Kidney glomerular epithelial cell (primary cell): ENCODE measurements at regions not wholly inside any gene's neighbourhood (a gene's known extent, or its start where the extent isn't known, plus 50 kb on each side); places are given as distances from the start of the nearest gene placed in this dataset.

Experiments used
- DNase-seq: peaks from one replicate; lab custom pipeline; 2025; lab: John Stamatoyannopoulos, UW

GRCh38 chr4:147355847-147356246 is 125.0 kb upstream of the EDNRA start:
- peak; percentile 53 for DNase-seq

- no peak for DNase-seq
Observed at GRCh38 chr4:147360301-147360700, 120.6 kb upstream of the EDNRA start.

- peak; percentile 82 for DNase-seq
Observed at GRCh38 chr4:147361726-147362125, 119.2 kb upstream of the EDNRA start.

- DNase-seq = no peak
Observed at GRCh38 chr4:147362938-147363337, 118.0 kb upstream of the EDNRA start.

GRCh38 chr4:147363514-147363913 is 117.4 kb upstream of the EDNRA start:
- DNase-seq = no peak

GRCh38 chr4:147365396-147365795 is 115.5 kb upstream of the EDNRA start:
- DNase-seq = no peak

GRCh38 chr4:147366164-147366563 is 114.7 kb upstream of the EDNRA start:
- DNase-seq = no peak

- DNase-seq = peak; percentile 21
Observed at GRCh38 chr4:147367891-147368290, 113.0 kb upstream of the EDNRA start.

- peak; percentile 14 for DNase-seq
Observed at GRCh38 chr4:147368948-147369347, 111.9 kb upstream of the EDNRA start.

- peak; percentile 42 for DNase-seq
Observed at GRCh38 chr4:147370473-147370872, 110.4 kb upstream of the EDNRA start.

GRCh38 chr4:147370881-147371280 is 110.0 kb upstream of the EDNRA start:
- DNase-seq = no peak

GRCh38 chr4:147371661-147372060 is 109.2 kb upstream of the EDNRA start:
- DNase-seq = peak; percentile 77

- DNase-seq = peak; percentile 3
Observed at GRCh38 chr4:147378780-147379179, 102.1 kb upstream of the EDNRA start.

- no peak for DNase-seq
Observed at GRCh38 chr4:147381749-147382148, 99.1 kb upstream of the EDNRA start.

GRCh38 chr4:147388018-147388417 is 92.9 kb upstream of the EDNRA start:
- peak; percentile 3 for DNase-seq

GRCh38 chr4:147396105-147396504 is 84.8 kb upstream of the EDNRA start:
- DNase-seq = no peak

- no peak for DNase-seq
Observed at GRCh38 chr4:147398556-147398955, 82.3 kb upstream of the EDNRA start.

- no peak for DNase-seq
Observed at GRCh38 chr4:147400721-147401120, 80.2 kb upstream of the EDNRA start.

GRCh38 chr4:147401221-147401620 is 79.7 kb upstream of the EDNRA start:
- DNase-seq = no peak

GRCh38 chr4:147407261-147408045 is 73.4 kb upstream of the EDNRA start:
- DNase-seq = no peak

GRCh38 chr4:147408189-147408588 is 72.7 kb upstream of the EDNRA start:
- DNase-seq = no peak

GRCh38 chr4:147409350-147409749 is 71.5 kb upstream of the EDNRA start:
- no peak for DNase-seq

GRCh38 chr4:147418226-147418625 is 62.7 kb upstream of the EDNRA start:
- no peak for DNase-seq

- DNase-seq = no peak
Observed at GRCh38 chr4:147421456-147421855, 59.4 kb upstream of the EDNRA start.
